Astrocyte of the spinal cord (primary cell): ENCODE measurements at regions not wholly inside any gene's neighbourhood (a gene's known extent, or its start where the extent isn't known, plus 50 kb on each side); places are given as distances from the start of the nearest gene placed in this dataset.

Experiments used
- DNase-seq: peaks from one replicate; pipeline ENCODE4 v3.0.0; 2011; ENCODE audit warnings: low read depth, low spot score
- H3K4me3 ChIP-seq: 2 replicates; pipeline ENCODE4 v1.5.1; 2011; ENCODE audit warnings: low read depth, mild to moderate bottlenecking, low read length, moderate library complexity
- in situ Hi-C: cut with HindIII; loops from 2 replicates; pipeline ENCODE4 v1.10.0; 2017; ENCODE audit warnings: low sequenced_read_pairs
- TF ChIP-seq, protein P1 (sequence below): IDR thresholded peaks from 2 replicates; pipeline ENCODE4 v1.5.1; 2012; ENCODE audit warnings: low read depth, mild to moderate bottlenecking, low read length, inconsistent platforms

- DNase-seq = no peak
- in situ Hi-C loops = no loop called here
- H3K4me3 ChIP-seq = no peak overlapping the region
- TF ChIP-seq, protein P1, sequence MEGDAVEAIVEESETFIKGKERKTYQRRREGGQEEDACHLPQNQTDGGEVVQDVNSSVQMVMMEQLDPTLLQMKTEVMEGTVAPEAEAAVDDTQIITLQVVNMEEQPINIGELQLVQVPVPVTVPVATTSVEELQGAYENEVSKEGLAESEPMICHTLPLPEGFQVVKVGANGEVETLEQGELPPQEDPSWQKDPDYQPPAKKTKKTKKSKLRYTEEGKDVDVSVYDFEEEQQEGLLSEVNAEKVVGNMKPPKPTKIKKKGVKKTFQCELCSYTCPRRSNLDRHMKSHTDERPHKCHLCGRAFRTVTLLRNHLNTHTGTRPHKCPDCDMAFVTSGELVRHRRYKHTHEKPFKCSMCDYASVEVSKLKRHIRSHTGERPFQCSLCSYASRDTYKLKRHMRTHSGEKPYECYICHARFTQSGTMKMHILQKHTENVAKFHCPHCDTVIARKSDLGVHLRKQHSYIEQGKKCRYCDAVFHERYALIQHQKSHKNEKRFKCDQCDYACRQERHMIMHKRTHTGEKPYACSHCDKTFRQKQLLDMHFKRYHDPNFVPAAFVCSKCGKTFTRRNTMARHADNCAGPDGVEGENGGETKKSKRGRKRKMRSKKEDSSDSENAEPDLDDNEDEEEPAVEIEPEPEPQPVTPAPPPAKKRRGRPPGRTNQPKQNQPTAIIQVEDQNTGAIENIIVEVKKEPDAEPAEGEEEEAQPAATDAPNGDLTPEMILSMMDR = no peak
Observed at GRCh38 chr3:103730744-103731143, 1295.9 kb downstream of the ZPLD1 start.

DNA sequence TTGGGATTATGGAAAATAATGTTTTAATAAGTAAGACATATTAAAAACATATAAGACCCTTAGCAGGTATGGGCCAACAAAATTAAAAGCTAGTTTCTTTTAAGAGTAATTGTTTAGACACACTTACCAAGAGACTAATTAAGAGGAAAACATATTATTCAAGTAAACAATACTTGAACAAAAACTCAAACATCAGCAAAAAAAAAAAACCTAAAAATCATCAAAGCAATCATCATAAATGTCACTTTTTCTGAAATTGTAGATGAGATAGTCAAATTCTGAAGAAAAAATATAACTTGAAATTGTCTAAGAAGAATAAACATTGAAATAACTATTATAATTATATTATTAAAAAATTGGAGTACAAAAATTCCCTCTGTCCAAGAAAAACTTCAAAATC, 1318.2 kb downstream of the ZPLD1 start:
- in situ Hi-C loops = no loop called here
- no peak overlapping the region for H3K4me3 ChIP-seq
- DNase-seq = no peak
- TF ChIP-seq, protein P1 = no peak

- DNase-seq = no peak
- TF ChIP-seq, protein P1 = no peak
- in situ Hi-C loops = no loop called here
- H3K4me3 ChIP-seq = no peak overlapping the region
Observed at GRCh38 chr3:103767635-103768034, 1332.8 kb downstream of the ZPLD1 start.

DNA sequence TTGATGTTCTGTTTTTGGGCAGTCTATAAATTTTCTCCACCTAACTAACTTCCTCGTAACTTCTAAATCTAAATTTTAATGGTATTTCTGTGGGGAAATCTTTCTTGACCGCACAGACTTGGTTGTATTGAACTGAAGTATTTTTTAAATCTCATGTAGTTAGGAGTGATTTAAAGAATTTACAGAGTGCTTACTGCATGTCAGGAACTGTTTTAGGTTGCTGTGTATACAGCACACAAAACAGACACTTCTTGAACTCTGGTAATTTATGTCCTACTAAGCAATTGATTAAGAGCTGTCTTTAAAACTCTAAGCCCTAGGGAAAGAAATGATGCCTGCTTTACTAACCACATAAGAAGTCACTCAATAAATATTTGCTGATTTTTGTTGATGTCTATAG, 1350.2 kb downstream of the ZPLD1 start:
- TF ChIP-seq, protein P1 = no peak
- DNase-seq = no peak
- in situ Hi-C loops = no loop called here
- no peak overlapping the region for H3K4me3 ChIP-seq

DNA sequence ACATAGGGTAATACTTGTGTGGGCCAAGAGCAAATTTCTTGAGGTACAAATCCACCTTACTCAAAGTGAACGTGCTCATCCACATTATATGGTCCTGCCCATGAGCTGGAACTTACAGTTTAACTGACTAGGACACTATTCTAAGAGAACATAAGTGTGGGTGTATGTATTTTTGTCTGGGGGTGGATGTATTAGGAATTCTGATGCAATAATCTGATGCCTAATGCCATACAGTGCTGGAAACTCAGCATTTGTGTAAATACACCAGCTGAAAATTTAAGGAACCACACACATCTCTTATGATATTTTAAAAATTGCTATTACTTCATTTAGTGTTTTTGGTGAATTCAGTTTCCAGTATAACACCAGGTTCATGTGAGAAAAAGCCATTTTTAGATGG, 1350.7 kb downstream of the ZPLD1 start:
- DNase-seq = no peak
- TF ChIP-seq, protein P1 = no peak
- in situ Hi-C loops = no loop called here
- H3K4me3 ChIP-seq = no peak overlapping the region

DNA sequence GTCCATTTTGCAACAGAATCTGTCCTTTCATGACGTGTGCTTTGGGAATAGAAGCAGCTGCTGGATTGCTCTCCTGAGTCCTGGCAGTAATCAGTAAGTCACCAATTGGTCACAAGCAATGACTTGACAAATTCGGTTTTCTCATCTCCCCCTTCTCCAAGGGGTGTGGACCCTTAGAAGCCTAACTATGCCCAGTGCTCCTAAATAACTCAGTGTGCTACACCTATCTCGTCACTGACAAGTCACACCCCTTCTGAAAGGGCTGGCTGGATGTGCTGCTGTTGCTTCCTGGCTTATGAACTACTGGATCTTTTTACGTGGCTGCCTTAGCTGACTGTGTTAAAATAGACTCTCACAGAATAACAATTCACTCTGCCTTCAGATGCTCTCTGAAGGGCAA, 1351.5 kb downstream of the ZPLD1 start:
- in situ Hi-C loops = no loop called here
- DNase-seq = no peak

More for the DNA sequence above, 1351.5 kb downstream of the ZPLD1 start:
- H3K4me3 ChIP-seq = no peak overlapping the region
- TF ChIP-seq, protein P1 = no peak
